ENCODE measurements at regions not wholly inside any gene's neighbourhood (a gene's known extent, or its start where the extent isn't known, plus 50 kb on each side); places are given as distances from the start of the nearest gene placed in this dataset.

GRCh38 chr3:177946936-177947335 is 589.3 kb upstream of the KCNMB2 start:
- Histone ChIP-seq H3K4me3 (ENCODE audit: low read depth in 1 of 2, low read length in 1 of 2) (no peak overlapping the region), H3K27ac (no peak overlapping the region), H3K9me3 (no peaks in the 10 kb centered on the region), H3K36me3 (no peaks in the 10 kb centered on the region), H3K4me1 (ENCODE audit: control insufficient read depth in 1 of 2, insufficient read depth in 1 of 2, low read depth in 1 of 2, low read length in 1 of 2) (peaks cover 23 to 29% of the 10 kb centered on the region in 2 experiments), H3K27me3 (no peaks in the 10 kb centered on the region)
- no peak for TF ChIP-seq CTCF (IDR thresholded peaks at IDR 0.05)

GRCh38 chr3:177947901-177948300 is 588.3 kb upstream of the KCNMB2 start:
- TF ChIP-seq CTCF (IDR thresholded peaks at IDR 0.05), result no peak
- Histone ChIP-seq H3K9me3 (no peaks in the 10 kb centered on the region), H3K27me3 (no peaks in the 10 kb centered on the region), H3K36me3 (no peaks in the 10 kb centered on the region), H3K4me1 (ENCODE audit: control insufficient read depth in 1 of 2, insufficient read depth in 1 of 2, low read depth in 1 of 2, low read length in 1 of 2) (peaks cover 23 to 29% of the 10 kb centered on the region in 2 experiments), H3K27ac (no peak overlapping the region), H3K4me3 (ENCODE audit: low read depth in 1 of 2, low read length in 1 of 2) (no peak overlapping the region)

GRCh38 chr3:177948716-177949425 is 587.4 kb upstream of the KCNMB2 start:
- Histone ChIP-seq H3K4me3 (ENCODE audit: low read depth in 1 of 2, low read length in 1 of 2) (no peak overlapping the region), H3K9me3 (no peaks in the 10 kb centered on the region), H3K27ac (no peak overlapping the region), H3K4me1 (ENCODE audit: control insufficient read depth in 1 of 2, insufficient read depth in 1 of 2, low read depth in 1 of 2, low read length in 1 of 2) (peaks cover 16 to 22% of the 10 kb centered on the region in 2 experiments), H3K36me3 (no peaks in the 10 kb centered on the region), H3K27me3 (no peaks in the 10 kb centered on the region)
- no peak for TF ChIP-seq CTCF (IDR thresholded peaks at IDR 0.05)

- Histone ChIP-seq H3K27ac (no peak overlapping the region), H3K9me3 (no peaks in the 10 kb centered on the region), H3K4me3 (ENCODE audit: low read depth in 1 of 2, low read length in 1 of 2) (no peak overlapping the region), H3K36me3 (no peaks in the 10 kb centered on the region), H3K4me1 (ENCODE audit: control insufficient read depth in 1 of 2, insufficient read depth in 1 of 2, low read depth in 1 of 2, low read length in 1 of 2) (no peaks in the 10 kb centered on the region), H3K27me3 (no peaks in the 10 kb centered on the region)
- TF ChIP-seq CTCF (IDR thresholded peaks at IDR 0.05), result no peak
These were observed 577.0 kb upstream of the KCNMB2 start for GRCh38 chr3:177959188-177959587.

- no peak for TF ChIP-seq CTCF (IDR thresholded peaks at IDR 0.05)
- H3K36me3 ChIP-seq, result no peaks in the 10 kb centered on the region
- no peak overlapping the region for H3K27ac ChIP-seq
- no peaks in the 10 kb centered on the region for H3K4me1 ChIP-seq (ENCODE audit: control insufficient read depth in 1 of 2, insufficient read depth in 1 of 2, low read depth in 1 of 2, low read length in 1 of 2)
- H3K27me3 ChIP-seq, result no peaks in the 10 kb centered on the region
- H3K4me3 ChIP-seq (ENCODE audit: low read depth in 1 of 2, low read length in 1 of 2), result no peak overlapping the region
- no peaks in the 10 kb centered on the region for H3K9me3 ChIP-seq
These were observed 576.2 kb upstream of the KCNMB2 start for GRCh38 chr3:177960014-177960413.
